IMR-90 (cell line): ENCODE measurements at regions not wholly inside any gene's neighbourhood (a gene's known extent, or its start where the extent isn't known, plus 50 kb on each side); places are given as distances from the start of the nearest gene placed in this dataset.

Source experiments
- ATAC-seq: fragments of 200-7000 bp; cut with Tn5 transposase; 2 replicates; pipeline ENCODE4 v1.9.1; 2020; ENCODE audit warnings: low read depth, mild to moderate bottlenecking, moderate library complexity
- BruUV-seq: library from RNA; stranded (reverse); fragments of 400-500 nt; replicated peaks from 2 replicates; lab custom pipeline; 2021; lab: Mats Ljungman, UMichigan
- CTCF ChIA-PET: fragments of 300-600 bp; formaldehyde crosslinking; extraction: SDS; loops from one replicate; lab custom pipeline; 2021; ENCODE audit warnings: antibody characterized with exemption; lab: Yijun Ruan, JAX
- POLR2A ChIA-PET: fragments of 300-600 bp; sonication (Branson Sonifier 250); formaldehyde crosslinking; loops from one replicate; lab custom pipeline; 2022; ENCODE audit warnings: antibody characterized with exemption; ENCODE audit not compliant: unreplicated experiment; lab: Charles Lee
- DNase-seq: peaks from one replicate; pipeline ENCODE4 v3.0.0; 2013
- H2AFZ ChIP-seq: replicated peaks from 2 replicates; pipeline ENCODE3; 2013; ENCODE audit warnings: low read length, mild to moderate bottlenecking; ENCODE audit not compliant: poor library complexity
- H2AK5ac ChIP-seq: 2 replicates; pipeline ENCODE4 v1.6.1; 2013; ENCODE audit warnings: low read depth, low read length, inconsistent platforms
- H2AK9ac ChIP-seq: replicated peaks from 2 replicates; pipeline ENCODE3; 2013; ENCODE audit warnings: mild to moderate bottlenecking, low read depth, low read length, moderate library complexity; ENCODE audit not compliant: poor library complexity
- H2BK120ac ChIP-seq: 2 replicates; pipeline ENCODE4 v1.6.1; 2013; ENCODE audit warnings: low read depth, low read length, inconsistent platforms
- H2BK15ac ChIP-seq: 3 replicates; pipeline ENCODE4 v1.6.1; 2013; ENCODE audit warnings: low read depth, low read length, inconsistent platforms
- H2BK20ac ChIP-seq: 2 replicates; pipeline ENCODE4 v1.6.1; 2013; ENCODE audit warnings: low read depth, mild to moderate bottlenecking, inconsistent platforms, low read length, moderate library complexity
- H2BK5ac ChIP-seq: 2 replicates; pipeline ENCODE4 v1.6.1; 2013; ENCODE audit warnings: mild to moderate bottlenecking, low read depth, low read length, inconsistent platforms; ENCODE audit not compliant: poor library complexity, severe bottlenecking
- H3K14ac ChIP-seq: replicated peaks from 2 replicates; pipeline ENCODE4 v1.6.1; 2013; ENCODE audit warnings: low read depth, low read length, inconsistent platforms
- H3K18ac ChIP-seq: 2 replicates; pipeline ENCODE4 v1.6.1; 2013; ENCODE audit warnings: low read depth, low read length, control low read depth
- H3K23ac ChIP-seq: 2 replicates; pipeline ENCODE4 v1.6.1; 2013; ENCODE audit warnings: low read depth, low read length, inconsistent platforms
- H3K27ac ChIP-seq: 2 replicates; pipeline ENCODE4 v1.5.1; 2013; ENCODE audit warnings: mild to moderate bottlenecking, control low read depth, low read length; ENCODE audit not compliant: insufficient read depth
- H3K27me3 ChIP-seq: 2 replicates; pipeline ENCODE4 v1.6.1; 2013; ENCODE audit warnings: low read length; ENCODE audit not compliant: control insufficient read depth, insufficient read depth
- H3K36me3 ChIP-seq: 2 replicates; pipeline ENCODE4 v1.6.1; 2013; ENCODE audit warnings: low read length, mixed read lengths; ENCODE audit not compliant: control insufficient read depth, insufficient read depth
- H3K4ac ChIP-seq: 2 replicates; pipeline ENCODE4 v1.6.1; 2013; ENCODE audit warnings: low read depth, low read length, inconsistent platforms
- H3K4me1 ChIP-seq: 2 replicates; pipeline ENCODE4 v1.6.1; 2013; ENCODE audit warnings: low read length, mixed read lengths; ENCODE audit not compliant: control insufficient read depth, insufficient read depth
- H3K4me2 ChIP-seq: 2 replicates; pipeline ENCODE4 v1.6.1; 2013; ENCODE audit warnings: low read depth, mild to moderate bottlenecking, control low read depth, low read length, moderate library complexity
- H3K4me3 ChIP-seq: 2 replicates; pipeline ENCODE4 v1.5.1; 2013; ENCODE audit warnings: low read depth, mild to moderate bottlenecking, control low read depth, low read length, moderate library complexity; ENCODE audit not compliant: insufficient read depth
- H3K56ac ChIP-seq: 2 replicates; pipeline ENCODE4 v1.6.1; 2013; ENCODE audit warnings: low read length, inconsistent platforms; ENCODE audit not compliant: insufficient read depth; ENCODE audit errors: extremely low read depth
- H3K79me1 ChIP-seq, 2 experiments: 2 replicates each; pipeline ENCODE4 v1.6.1; 2013; ENCODE audit warnings: low read length in 2 of 2, inconsistent platforms in 1 of 2, low read depth in 1 of 2
- H3K9ac ChIP-seq: 2 replicates; pipeline ENCODE4 v1.6.1; 2013; ENCODE audit warnings: low read depth, low read length, control low read depth
- H3K9me1 ChIP-seq: 2 replicates; pipeline ENCODE4 v1.6.1; 2013; ENCODE audit warnings: low read length, inconsistent platforms; ENCODE audit not compliant: insufficient read depth
- H3K9me3 ChIP-seq: 2 replicates; pipeline ENCODE4 v1.6.1; 2013; ENCODE audit warnings: low read length; ENCODE audit not compliant: control insufficient read depth, insufficient read depth
- H4K20me1 ChIP-seq: 2 replicates; pipeline ENCODE4 v1.6.1; 2013; ENCODE audit warnings: low read length, inconsistent platforms; ENCODE audit not compliant: insufficient read depth
- H4K5ac ChIP-seq: 2 replicates; pipeline ENCODE4 v1.6.1; 2013; ENCODE audit warnings: mild to moderate bottlenecking, low read depth, low read length, control low read depth
- H4K8ac ChIP-seq, 2 experiments: 2 replicates each; pipeline ENCODE4 v1.6.1; 2013; ENCODE audit warnings: low read depth in 2 of 2, low read length in 2 of 2, control low read depth in 1 of 2, inconsistent platforms in 1 of 2
- H4K91ac ChIP-seq: 2 replicates; pipeline ENCODE4 v1.6.1; 2013; ENCODE audit warnings: low read depth, low read length, inconsistent platforms; ENCODE audit not compliant: insufficient read depth
- BHLHE40 ChIP-seq: fragments of 150-350 bp; IDR thresholded peaks from 2 replicates; pipeline ENCODE4 v1.6.1; 2016; ENCODE audit warnings: mild to moderate bottlenecking, low read depth, low read length
- CHD1 ChIP-seq: IDR thresholded peaks from 2 replicates; pipeline ENCODE4 v1.6.1; 2012; ENCODE audit warnings: low read depth, low read length, improper control_type of control experiment
- ELK1 ChIP-seq: fragments of 150-350 bp; IDR thresholded peaks from 2 replicates; pipeline ENCODE4 v1.6.1; 2016; ENCODE audit warnings: low read depth, mild to moderate bottlenecking, low read length, moderate library complexity, borderline replicate concordance
- MAFK ChIP-seq: IDR thresholded peaks from 2 replicates; pipeline ENCODE4 v1.6.1; 2012; ENCODE audit warnings: low read depth, low read length, improper control_type of control experiment
- MXI1 ChIP-seq: IDR thresholded peaks from 2 replicates; pipeline ENCODE4 v1.6.1; 2012; ENCODE audit warnings: low read depth, mild to moderate bottlenecking, low read length, moderate library complexity, borderline replicate concordance
- POLR2A ChIP-seq: IDR thresholded peaks from 2 replicates; pipeline ENCODE4 v1.6.1; 2012; ENCODE audit warnings: mild to moderate bottlenecking, low read depth, low read length
- RAD21 ChIP-seq: IDR thresholded peaks from 2 replicates; pipeline ENCODE4 v1.6.1; 2012; ENCODE audit warnings: low read length, improper control_type of control experiment
- SMC3 ChIP-seq: fragments of 150-350 bp; IDR thresholded peaks from 2 replicates; pipeline ENCODE4 v1.6.1; 2016; ENCODE audit warnings: low read depth, mild to moderate bottlenecking, antibody characterized with exemption, low read length, moderate library complexity
- USF2 ChIP-seq: fragments of 150-350 bp; IDR thresholded peaks from 2 replicates; pipeline ENCODE4 v1.6.1; 2017; ENCODE audit warnings: mild to moderate bottlenecking, antibody characterized with exemption, low read length, low read depth
- WGBS, 2 experiments: methylation state at CpG; one replicate each; pipeline versions ENCODE4 v1.1.5 to v1.1.7; 2013; ENCODE audit warnings: missing lambda C conversion rate in 2 of 2; ENCODE audit not compliant: insufficient read length in 1 of 2; ENCODE audit errors: extremely low coverage in 2 of 2; 5-methylcytosine and 5-hydroxymethylcytosine counted together
- dilution Hi-C: fragments of 300-500 bp; cut with HindIII; formaldehyde crosslinking; loops from one replicate; pipeline ENCODE4 v1.14.3; 2018; ENCODE audit warnings: low sequenced_read_pairs; ENCODE audit not compliant: unreplicated experiment
- in situ Hi-C: fragments of 300-500 bp; cut with MboI; formaldehyde crosslinking; loops from 3 replicates; pipeline ENCODE4 v1.14.3; 2019; ENCODE audit warnings: low sequenced_read_pairs, inconsistent platforms, mixed read lengths
- intact Hi-C: fragments of 100-400 bp; cut with micrococcal nuclease; formaldehyde crosslinking; loops from 2 replicates; pipeline ENCODE4 v1.10.0; 2022
- TF ChIP-seq, protein P1 (sequence below): conservative IDR thresholded peaks from 2 replicates; pipeline ENCODE4 v1.5.1; 2012; ENCODE audit warnings: mild to moderate bottlenecking, low read depth, low read length, improper control_type of control experiment

GRCh38 chr5:161630948-161631347, 54.6 kb upstream of the GABRA6 start:
- H3K36me3 ChIP-seq = no peaks in the 10 kb centered on the region
- H3K27me3 ChIP-seq = no peaks in the 10 kb centered on the region
- no peak overlapping the region for H3K9ac ChIP-seq
- WGBS, 2 experiments = no CpG with 5 or more reads among the region's 14 CpGs
- no peak overlapping the region for H3K4me2 ChIP-seq
- H3K4me3 ChIP-seq = no peak overlapping the region
- POLR2A ChIA-PET = no interaction called here
- no peak overlapping the region for H3K4ac ChIP-seq
- no peak overlapping the region for H3K27ac ChIP-seq
- no peaks in the 10 kb centered on the region for H3K9me1 ChIP-seq
- in situ Hi-C loops = no loop called here
- no peak overlapping the region for H3K18ac ChIP-seq
- no peak overlapping the region for H3K23ac ChIP-seq
- no peaks in the 10 kb centered on the region for H3K4me1 ChIP-seq
- H2BK5ac ChIP-seq = no peak overlapping the region
- dilution Hi-C loops = no loop called here
- no peak overlapping the region for H2BK120ac ChIP-seq
- intact Hi-C loops = no loop called here
- ATAC-seq (no peak), DNase-seq (no peak)
- H3K14ac ChIP-seq = no peak overlapping the region
- H4K5ac ChIP-seq = no peak overlapping the region
- H2AK9ac ChIP-seq = no peak overlapping the region
- H3K56ac ChIP-seq = no peak overlapping the region
- no peak overlapping the region for H4K8ac ChIP-seq
- TF ChIP-seq, protein P1, sequence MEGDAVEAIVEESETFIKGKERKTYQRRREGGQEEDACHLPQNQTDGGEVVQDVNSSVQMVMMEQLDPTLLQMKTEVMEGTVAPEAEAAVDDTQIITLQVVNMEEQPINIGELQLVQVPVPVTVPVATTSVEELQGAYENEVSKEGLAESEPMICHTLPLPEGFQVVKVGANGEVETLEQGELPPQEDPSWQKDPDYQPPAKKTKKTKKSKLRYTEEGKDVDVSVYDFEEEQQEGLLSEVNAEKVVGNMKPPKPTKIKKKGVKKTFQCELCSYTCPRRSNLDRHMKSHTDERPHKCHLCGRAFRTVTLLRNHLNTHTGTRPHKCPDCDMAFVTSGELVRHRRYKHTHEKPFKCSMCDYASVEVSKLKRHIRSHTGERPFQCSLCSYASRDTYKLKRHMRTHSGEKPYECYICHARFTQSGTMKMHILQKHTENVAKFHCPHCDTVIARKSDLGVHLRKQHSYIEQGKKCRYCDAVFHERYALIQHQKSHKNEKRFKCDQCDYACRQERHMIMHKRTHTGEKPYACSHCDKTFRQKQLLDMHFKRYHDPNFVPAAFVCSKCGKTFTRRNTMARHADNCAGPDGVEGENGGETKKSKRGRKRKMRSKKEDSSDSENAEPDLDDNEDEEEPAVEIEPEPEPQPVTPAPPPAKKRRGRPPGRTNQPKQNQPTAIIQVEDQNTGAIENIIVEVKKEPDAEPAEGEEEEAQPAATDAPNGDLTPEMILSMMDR = no peak
- TF ChIP-seq POLR2A (no peak), CHD1 (no peak), USF2 (no peak), ELK1 (no peak), SMC3 (no peak), MXI1 (no peak), BHLHE40 (no peak), RAD21 (no peak), MAFK (no peak)
- BruUV-seq = no TSS peak
- no peaks in the 10 kb centered on the region for H4K20me1 ChIP-seq
- no peak overlapping the region for H4K91ac ChIP-seq
- H2AK5ac ChIP-seq = no peak overlapping the region
- peaks cover 5% of the 10 kb centered on the region for H3K9me3 ChIP-seq
- CTCF ChIA-PET = no interaction called here
- no peak overlapping the region for H2BK15ac ChIP-seq
- no peaks in the 10 kb centered on the region for H3K79me1 ChIP-seq
- H2BK20ac ChIP-seq = no peak overlapping the region
- H2AFZ ChIP-seq = no peak overlapping the region
